ENCODE measurements at regions not wholly inside any gene's neighbourhood (a gene's known extent, or its start where the extent isn't known, plus 50 kb on each side); places are given as distances from the start of the nearest gene placed in this dataset.
"Not testable (repeated sequence)": the region's sequence is repeated elsewhere in the genome, so short reads cannot be mapped to it uniquely, and the experiment has no call there.

GRCh38 chr4:106869551-106869950 is 166.6 kb downstream of the DKK2 start:
- no peak for DNase-seq (ENCODE audit: low read depth in 3 of 3)

GRCh38 chr4:106868381-106869035 is 167.6 kb downstream of the DKK2 start:
- no peak for DNase-seq (ENCODE audit: low read depth in 3 of 3)

GRCh38 chr4:106864231-106864630 is 171.9 kb downstream of the DKK2 start:
- DNase-seq (ENCODE audit: low read depth in 3 of 3) = no peak

GRCh38 chr4:106854569-106855351 is 181.4 kb downstream of the DKK2 start:
- no peak for DNase-seq (ENCODE audit: low read depth in 3 of 3)

GRCh38 chr4:106852426-106852825 is 183.7 kb downstream of the DKK2 start:
- DNase-seq (ENCODE audit: low read depth in 3 of 3) = no peak

- no peak for DNase-seq (ENCODE audit: low read depth in 3 of 3)
Observed at GRCh38 chr4:106851726-106852125, 184.4 kb downstream of the DKK2 start.

- no peak for DNase-seq (ENCODE audit: low read depth in 3 of 3)
Observed at GRCh38 chr4:106850691-106851090, 185.4 kb downstream of the DKK2 start.

GRCh38 chr4:106835919-106836318 is 200.2 kb downstream of the DKK2 start:
- no peak for DNase-seq (ENCODE audit: low read depth in 3 of 3)

GRCh38 chr4:106830879-106831278 is 205.2 kb downstream of the DKK2 start:
- no peak for DNase-seq (ENCODE audit: low read depth in 3 of 3)

GRCh38 chr4:106818764-106819163 is 217.3 kb downstream of the DKK2 start:
- no peak for DNase-seq (ENCODE audit: low read depth in 3 of 3)

- no peak for DNase-seq (ENCODE audit: low read depth in 3 of 3)
Observed at GRCh38 chr4:106816496-106816895, 219.6 kb downstream of the DKK2 start.

- no peak for DNase-seq (ENCODE audit: low read depth in 3 of 3)
Observed at GRCh38 chr4:106810122-106810521, 226.0 kb downstream of the DKK2 start.

- no peak for DNase-seq (ENCODE audit: low read depth in 3 of 3)
Observed at GRCh38 chr4:106809076-106809475, 227.0 kb downstream of the DKK2 start.

- no peak for DNase-seq (ENCODE audit: low read depth in 3 of 3)
Observed at GRCh38 chr4:106806158-106806797, 229.8 kb downstream of the DKK2 start.

- DNase-seq (ENCODE audit: low read depth in 3 of 3) = no peak
Observed at GRCh38 chr4:106803083-106803482, 233.0 kb downstream of the DKK2 start.

GRCh38 chr4:106801386-106801785 is 234.7 kb downstream of the DKK2 start:
- DNase-seq (ENCODE audit: low read depth in 3 of 3) = no peak

GRCh38 chr4:106796876-106797275 is 239.2 kb downstream of the DKK2 start:
- DNase-seq (ENCODE audit: low read depth in 3 of 3) = no peak

- no peak for DNase-seq (ENCODE audit: low read depth in 3 of 3)
Observed at GRCh38 chr4:106795326-106795725, 240.8 kb downstream of the DKK2 start.

GRCh38 chr4:106793933-106794332 is 242.2 kb downstream of the DKK2 start:
- DNase-seq (ENCODE audit: low read depth in 3 of 3) = no peak

- DNase-seq (ENCODE audit: low read depth in 3 of 3) = no peak
Observed at GRCh38 chr4:106775636-106776035, 260.5 kb downstream of the DKK2 start.

- not testable (repeated sequence) for DNase-seq (ENCODE audit: low read depth in 3 of 3)
Observed at GRCh38 chr4:106774055-106774454, 262.1 kb downstream of the DKK2 start.

GRCh38 chr4:106773076-106773905 is 262.8 kb downstream of the DKK2 start:
- no peak for DNase-seq (ENCODE audit: low read depth in 3 of 3)

Measured in stimulated activated CD4-positive, alpha-beta T cell treated with anti-CD3 and anti-CD28 coated beads, TNF-alpha, amount 100 ng/mL, for 48 hours (primary cell).